Activated naive CD4-positive, alpha-beta T cell treated with anti-CD3 and anti-CD28 coated beads for 36 hours (primary cell): ENCODE measurements at regions not wholly inside any gene's neighbourhood (a gene's known extent, or its start where the extent isn't known, plus 50 kb on each side); places are given as distances from the start of the nearest gene placed in this dataset.

ENCODE experiments used
- CTCF ChIA-PET: fragments of 350-600 bp; sonication (Branson Sonifier 250); formaldehyde crosslinking; loops from one replicate; lab custom pipeline; 2021; ENCODE audit warnings: antibody characterized with exemption; lab: Charles Lee
- DNase-seq: peaks from one replicate; pipeline ENCODE4 v3.0.0-alpha.2; 2020
- H3K27ac Mint-ChIP-seq: one replicate; pipeline ENCODE4 v1.8.0; 2021; ENCODE audit warnings: mild to moderate bottlenecking, mixed read lengths
- H3K27me3 Mint-ChIP-seq: one replicate; pipeline ENCODE4 v1.8.0; 2021; ENCODE audit warnings: low read depth, mixed read lengths
- H3K36me3 Mint-ChIP-seq: one replicate; pipeline ENCODE4 v1.8.0; 2021; ENCODE audit warnings: low read depth, mixed read lengths
- H3K4me1 Mint-ChIP-seq: one replicate; pipeline ENCODE4 v1.8.0; 2021; ENCODE audit warnings: low read depth, mixed read lengths
- H3K4me3 Mint-ChIP-seq: one replicate; pipeline ENCODE4 v1.8.0; 2021; ENCODE audit warnings: mild to moderate bottlenecking, moderate library complexity, mixed read lengths
- H3K9me3 Mint-ChIP-seq: one replicate; pipeline ENCODE4 v1.8.0; 2021; ENCODE audit warnings: mixed read lengths
- intact Hi-C: fragments of 100-400 bp; cut with micrococcal nuclease; formaldehyde crosslinking; loops from one replicate; pipeline ENCODE4 v1.15.1; 2023

DNA sequence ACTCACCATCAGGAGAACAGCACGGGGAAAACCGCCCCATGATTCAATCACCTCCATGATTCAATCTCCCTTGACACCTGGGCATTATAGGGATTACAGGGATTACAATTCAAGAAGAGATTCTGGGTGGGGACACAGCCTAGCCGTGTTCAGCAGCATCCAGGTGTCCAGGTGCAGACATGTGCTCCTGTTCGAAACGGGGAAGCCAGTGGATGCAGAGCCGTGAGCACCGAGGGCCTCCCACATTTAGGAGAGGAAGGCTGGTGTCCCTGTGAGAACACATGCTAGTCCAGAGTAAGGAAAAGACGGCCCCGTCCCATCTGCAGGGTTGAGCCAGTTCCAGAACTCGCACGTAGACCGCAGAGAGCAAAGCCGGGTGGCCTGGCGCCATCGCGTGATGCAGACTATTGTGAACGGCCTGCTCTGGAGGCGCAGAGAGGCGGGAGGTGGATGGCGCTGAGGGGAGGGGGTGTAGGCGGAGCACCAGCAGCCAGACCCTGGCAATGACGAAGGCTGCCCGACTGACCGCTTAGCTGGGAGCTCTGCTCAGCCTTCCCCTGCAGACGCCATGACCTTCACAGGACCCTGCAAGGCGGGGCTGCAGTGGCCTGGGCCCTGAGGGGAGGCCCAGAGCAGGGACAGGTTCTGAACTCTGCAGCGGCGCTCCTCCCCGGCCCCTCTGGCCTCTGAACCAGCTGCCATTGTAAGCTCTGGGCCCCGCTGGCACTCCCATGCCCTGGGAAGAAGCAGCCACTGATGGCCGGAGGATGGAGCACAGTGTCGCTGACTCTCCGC, 141.6 kb upstream of the TCERG1L start:
- H3K4me3 Mint-ChIP-seq = no peak overlapping the region
- intact Hi-C loops = no loop called here
- peaks cover 10% of the 10 kb centered on the region for H3K4me1 Mint-ChIP-seq
- no peak for DNase-seq
- no peaks in the 10 kb centered on the region for H3K9me3 Mint-ChIP-seq
- no peak overlapping the region for H3K27ac Mint-ChIP-seq
- CTCF ChIA-PET = interaction anchor here (0.7 to 1.5 kb wide), 5 partner anchors 10 to 108 kb away, joined by 3 to 6 read pairs (median 4); no protein-coding TSS in a partner anchor
- peaks cover 23% of the 10 kb centered on the region for H3K27me3 Mint-ChIP-seq
- H3K36me3 Mint-ChIP-seq = no peaks in the 10 kb centered on the region

DNA sequence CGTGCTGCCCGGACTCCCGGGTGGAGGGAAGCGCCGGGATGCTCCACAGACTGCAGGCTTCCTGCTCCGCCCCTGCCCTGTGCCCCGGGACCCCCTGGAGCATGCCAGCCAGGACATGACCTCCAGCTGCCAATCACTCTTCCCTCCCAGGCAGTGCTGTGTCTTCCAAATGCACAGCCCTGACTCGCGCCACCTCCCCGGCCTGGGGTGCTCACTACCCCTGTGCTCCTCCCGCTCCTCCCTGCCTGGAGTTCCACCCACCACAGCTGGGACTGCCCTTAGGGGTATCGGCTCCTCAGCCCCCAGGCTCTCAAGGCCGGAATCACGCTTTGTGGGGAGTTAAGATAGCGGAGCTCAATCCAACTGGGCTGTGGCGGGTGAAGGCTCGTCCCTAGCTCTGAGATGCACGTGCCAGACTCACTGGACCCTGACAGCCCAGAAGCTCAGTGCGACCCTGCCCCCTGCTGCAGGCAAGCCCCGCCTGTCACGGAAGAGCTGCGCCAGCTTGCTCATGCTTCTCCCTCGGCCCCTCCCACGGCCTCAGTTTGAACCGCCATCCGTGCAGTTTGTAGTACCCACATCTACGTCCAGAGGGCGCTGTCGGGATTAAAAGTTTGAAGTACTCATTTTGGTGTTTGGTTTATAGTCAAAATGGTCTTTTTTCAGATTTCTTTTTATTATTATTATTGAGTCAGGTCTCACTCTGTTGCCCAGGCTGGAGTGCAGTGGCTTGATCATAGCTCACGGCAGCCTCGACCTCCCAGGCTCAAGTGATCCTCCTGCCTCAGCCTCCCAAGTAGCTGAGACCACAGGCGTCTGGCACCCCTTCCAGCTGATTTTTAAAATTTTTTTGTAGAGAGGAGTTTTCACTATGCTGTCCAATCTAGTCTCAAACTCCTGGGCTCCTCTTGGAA, 142.5 kb upstream of the TCERG1L start:
- Mint-ChIP-seq H3K36me3 (no peaks in the 10 kb centered on the region), H3K27me3 (peaks cover 23% of the 10 kb centered on the region), H3K9me3 (no peaks in the 10 kb centered on the region), H3K27ac (no peak overlapping the region), H3K4me1 (peaks cover 10% of the 10 kb centered on the region), H3K4me3 (peak overlapping the region; percentile 38)
- peak; percentile 91 for DNase-seq
- CTCF ChIA-PET = interaction anchor here (0.6 to 1.5 kb wide), 9 partner anchors 9 to 997 kb away, joined by 3 to 6 read pairs (median 4); no protein-coding TSS in a partner anchor
- intact Hi-C loops = loop anchor here (1.0 kb wide), 2 partner anchors 333 to 421 kb away; no protein-coding TSS in a partner anchor

DNA sequence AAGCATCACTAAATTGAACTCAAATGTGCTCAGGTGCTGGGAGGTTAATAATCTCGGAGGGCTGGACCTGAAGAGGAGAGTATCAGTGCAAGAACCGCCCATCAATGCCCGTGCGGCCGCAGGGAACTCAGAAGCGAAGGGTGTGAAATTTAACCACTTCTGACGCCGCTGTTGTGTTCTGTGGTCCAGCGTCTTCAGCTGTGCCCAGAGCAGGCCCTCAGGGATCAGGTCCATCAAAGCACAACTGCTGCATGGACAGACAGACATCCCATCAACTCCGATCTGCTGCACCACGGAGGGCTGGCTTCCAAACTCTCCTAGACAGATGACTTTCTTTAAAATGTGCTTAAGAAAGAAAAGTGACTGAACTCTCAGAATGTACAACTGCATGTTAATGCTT, 144.9 kb upstream of the TCERG1L start:
- no peak for DNase-seq
- CTCF ChIA-PET = no interaction called here
- Mint-ChIP-seq H3K4me3 (no peak overlapping the region), H3K27ac (no peak overlapping the region), H3K4me1 (peaks cover 10% of the 10 kb centered on the region), H3K36me3 (no peaks in the 10 kb centered on the region), H3K9me3 (no peaks in the 10 kb centered on the region), H3K27me3 (peaks cover 23% of the 10 kb centered on the region)
- intact Hi-C loops = no loop called here

DNA sequence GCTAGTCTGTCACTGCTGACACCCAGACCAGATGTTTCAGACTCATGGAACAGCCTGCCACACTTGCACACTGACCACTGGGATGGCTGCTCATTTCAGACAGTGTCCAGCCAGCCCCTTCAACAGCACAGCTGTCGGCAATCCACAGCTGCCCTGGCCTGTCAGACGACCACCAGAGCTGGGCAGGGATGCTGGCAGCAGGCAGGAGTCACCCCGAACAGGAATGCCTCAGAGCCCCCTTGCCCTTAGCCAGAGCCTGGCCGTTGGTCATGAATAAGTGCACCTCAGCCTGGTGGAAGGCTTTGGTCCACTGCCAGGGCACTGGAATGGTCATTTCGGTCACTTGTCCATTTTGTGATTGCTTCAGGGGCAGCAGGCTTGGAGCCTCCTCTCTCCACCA, 149.6 kb upstream of the TCERG1L start:
- Mint-ChIP-seq H3K27ac (no peak overlapping the region), H3K9me3 (no peaks in the 10 kb centered on the region), H3K4me1 (no peaks in the 10 kb centered on the region), H3K27me3 (no peaks in the 10 kb centered on the region), H3K4me3 (no peak overlapping the region), H3K36me3 (no peaks in the 10 kb centered on the region)
- DNase-seq = no peak
- intact Hi-C loops = no loop called here
- CTCF ChIA-PET = interaction anchor here (0.6 kb wide), 1 partner anchor 179 kb away, joined by 3 read pairs; no protein-coding TSS in a partner anchor

DNA sequence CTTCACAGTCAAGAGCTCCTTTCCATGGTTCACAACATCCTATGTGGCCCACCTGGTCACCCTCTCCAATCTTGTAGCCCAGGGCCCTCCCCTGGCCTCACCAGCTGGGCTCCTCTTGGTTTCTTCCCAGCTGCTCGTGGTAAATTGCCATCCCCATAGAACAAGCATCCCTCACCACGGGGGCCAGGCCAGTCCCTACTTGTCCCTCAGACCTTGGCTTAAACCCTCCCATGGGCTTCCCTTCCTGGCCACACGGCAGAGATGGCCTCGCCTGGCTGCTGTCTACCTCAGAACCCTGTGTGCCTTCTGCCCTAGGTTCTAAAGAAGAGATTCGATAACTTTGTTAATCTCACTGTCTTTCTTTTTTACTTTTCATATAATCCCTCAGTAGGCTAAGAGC, 153.3 kb upstream of the TCERG1L start:
- Mint-ChIP-seq H3K9me3 (no peaks in the 10 kb centered on the region), H3K36me3 (no peaks in the 10 kb centered on the region), H3K27me3 (no peaks in the 10 kb centered on the region), H3K4me1 (no peaks in the 10 kb centered on the region), H3K4me3 (no peak overlapping the region), H3K27ac (no peak overlapping the region)
- intact Hi-C loops = no loop called here
- no peak for DNase-seq
- CTCF ChIA-PET = no interaction called here

DNA sequence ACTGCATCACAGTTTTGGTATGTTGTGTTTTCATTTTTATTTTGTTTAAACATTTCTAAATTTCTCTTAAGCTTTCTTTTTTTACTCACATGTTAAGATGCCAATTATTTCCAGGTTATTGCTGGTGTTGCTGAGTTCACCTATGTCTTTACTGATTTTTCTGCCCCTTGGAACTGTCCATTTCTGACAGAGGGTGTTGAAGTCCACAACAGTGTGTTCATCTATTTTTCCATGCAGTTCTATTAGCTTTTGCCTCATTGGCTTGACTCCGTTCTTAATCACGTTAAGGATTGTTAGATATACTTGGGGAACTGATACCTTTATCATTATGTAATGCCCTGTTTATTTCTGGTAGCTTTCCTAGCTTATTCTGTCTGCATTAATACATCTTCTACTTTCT, 158.0 kb upstream of the TCERG1L start:
- H3K36me3 Mint-ChIP-seq = no peaks in the 10 kb centered on the region
- H3K27ac Mint-ChIP-seq = no peak overlapping the region
- peaks cover 3% of the 10 kb centered on the region for H3K27me3 Mint-ChIP-seq
- intact Hi-C loops = no loop called here
- no peaks in the 10 kb centered on the region for H3K9me3 Mint-ChIP-seq
- DNase-seq = no peak
- no peak overlapping the region for H3K4me3 Mint-ChIP-seq
- CTCF ChIA-PET = interaction anchor here (1.2 kb wide), 1 partner anchor 16 kb away, joined by 3 read pairs; no protein-coding TSS in a partner anchor
- H3K4me1 Mint-ChIP-seq = no peaks in the 10 kb centered on the region

DNA sequence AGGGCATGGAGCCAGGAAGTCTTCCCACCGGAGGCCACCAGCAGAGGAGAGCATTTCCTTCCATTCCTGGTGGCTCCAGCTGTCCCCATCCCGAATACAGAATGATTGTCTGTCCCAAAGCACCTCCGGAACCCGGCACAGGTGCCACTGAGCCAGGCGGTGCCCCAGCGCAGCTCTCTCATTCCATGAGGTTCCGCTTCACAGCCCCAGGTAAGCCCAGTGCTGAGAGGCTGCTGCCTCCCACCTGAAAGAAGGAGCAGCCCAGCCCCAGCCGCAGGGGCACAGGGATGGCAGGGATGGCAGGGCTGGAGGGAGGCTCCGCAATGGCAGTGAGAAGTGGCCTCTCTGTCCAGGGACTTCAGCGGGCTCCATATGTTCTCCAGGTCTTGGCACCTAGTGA, 162.1 kb upstream of the TCERG1L start:
- CTCF ChIA-PET = no interaction called here
- no peak for DNase-seq
- Mint-ChIP-seq H3K36me3 (no peaks in the 10 kb centered on the region), H3K4me1 (no peaks in the 10 kb centered on the region), H3K27ac (no peak overlapping the region), H3K27me3 (peaks cover 3% of the 10 kb centered on the region), H3K9me3 (no peaks in the 10 kb centered on the region), H3K4me3 (no peak overlapping the region)
- intact Hi-C loops = no loop called here

DNA sequence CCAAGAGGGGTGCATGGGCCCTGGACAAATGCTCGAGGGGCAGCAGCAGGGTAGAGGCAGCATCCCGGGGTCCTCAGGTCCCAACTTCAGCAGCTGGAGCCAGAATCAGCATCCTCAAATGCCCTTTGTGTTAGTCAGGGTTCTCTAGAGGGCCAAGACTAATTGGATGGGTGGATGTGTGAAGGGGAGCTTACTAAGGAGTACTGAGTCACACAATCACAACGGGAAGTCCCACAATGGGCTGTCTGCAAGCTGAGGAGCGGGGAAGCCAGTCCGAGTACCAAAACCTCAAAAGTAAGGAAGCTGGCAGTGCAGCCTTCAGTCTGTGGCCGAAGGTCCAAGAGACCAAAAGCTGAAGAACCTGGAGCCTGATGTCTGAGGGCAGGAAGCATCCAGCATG, 162.9 kb upstream of the TCERG1L start:
- peaks cover 3% of the 10 kb centered on the region for H3K27me3 Mint-ChIP-seq
- CTCF ChIA-PET = interaction anchor here (1.6 kb wide), 1 partner anchor 20 kb away, joined by 3 read pairs; no protein-coding TSS in a partner anchor
- no peaks in the 10 kb centered on the region for H3K9me3 Mint-ChIP-seq
- H3K4me1 Mint-ChIP-seq = no peaks in the 10 kb centered on the region
- no peak overlapping the region for H3K27ac Mint-ChIP-seq
- intact Hi-C loops = no loop called here
- no peak for DNase-seq
- H3K4me3 Mint-ChIP-seq = no peak overlapping the region
- H3K36me3 Mint-ChIP-seq = no peaks in the 10 kb centered on the region

DNA sequence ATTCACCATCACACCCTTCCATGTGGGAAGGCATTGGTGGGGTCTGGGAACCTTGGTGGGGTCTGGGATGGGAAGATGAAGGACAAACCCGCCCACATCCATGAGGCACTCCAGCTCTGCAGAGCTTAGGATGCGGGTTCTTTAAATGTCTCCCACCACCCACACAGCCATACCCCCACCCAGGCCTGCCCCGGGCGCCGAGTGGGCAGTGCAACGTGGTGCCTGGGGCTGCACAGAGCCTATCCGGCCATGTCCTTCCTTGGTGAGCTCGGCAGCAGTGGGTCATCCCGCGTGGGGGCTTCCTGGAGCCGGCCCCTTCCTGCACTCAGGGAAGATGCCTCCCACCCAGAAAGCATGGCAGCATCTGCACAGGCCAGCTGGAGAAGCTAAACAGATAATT, 163.5 kb upstream of the TCERG1L start:
- peaks cover 3% of the 10 kb centered on the region for H3K27me3 Mint-ChIP-seq
- CTCF ChIA-PET = interaction anchor here (1.6 kb wide), 1 partner anchor 21 kb away, joined by 3 read pairs; no protein-coding TSS in a partner anchor
- no peak overlapping the region for H3K27ac Mint-ChIP-seq
- DNase-seq = no peak
- no peak overlapping the region for H3K4me3 Mint-ChIP-seq
- H3K4me1 Mint-ChIP-seq = no peaks in the 10 kb centered on the region
- intact Hi-C loops = no loop called here
- no peaks in the 10 kb centered on the region for H3K36me3 Mint-ChIP-seq
- no peaks in the 10 kb centered on the region for H3K9me3 Mint-ChIP-seq

DNA sequence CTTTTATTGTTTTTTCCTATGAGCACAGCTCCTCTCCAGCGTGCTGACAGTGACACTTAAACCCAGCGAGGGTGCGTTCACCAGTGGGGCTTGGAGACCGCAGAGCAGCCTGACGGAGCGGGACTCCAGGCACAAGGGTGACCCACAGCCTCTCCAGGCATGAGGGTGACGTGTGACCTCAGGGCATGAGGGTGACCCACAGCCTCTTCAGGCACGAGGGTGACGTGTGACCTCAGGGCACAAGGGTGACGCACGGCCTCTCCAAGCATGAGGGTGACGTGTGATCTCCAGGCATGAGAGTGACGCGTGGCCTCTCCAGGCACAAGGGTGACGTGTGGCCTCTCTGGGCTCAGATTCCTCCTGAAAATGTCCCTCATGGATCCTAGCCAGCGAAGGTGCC, 164.3 kb upstream of the TCERG1L start:
- no peak for DNase-seq
- intact Hi-C loops = no loop called here

DNA sequence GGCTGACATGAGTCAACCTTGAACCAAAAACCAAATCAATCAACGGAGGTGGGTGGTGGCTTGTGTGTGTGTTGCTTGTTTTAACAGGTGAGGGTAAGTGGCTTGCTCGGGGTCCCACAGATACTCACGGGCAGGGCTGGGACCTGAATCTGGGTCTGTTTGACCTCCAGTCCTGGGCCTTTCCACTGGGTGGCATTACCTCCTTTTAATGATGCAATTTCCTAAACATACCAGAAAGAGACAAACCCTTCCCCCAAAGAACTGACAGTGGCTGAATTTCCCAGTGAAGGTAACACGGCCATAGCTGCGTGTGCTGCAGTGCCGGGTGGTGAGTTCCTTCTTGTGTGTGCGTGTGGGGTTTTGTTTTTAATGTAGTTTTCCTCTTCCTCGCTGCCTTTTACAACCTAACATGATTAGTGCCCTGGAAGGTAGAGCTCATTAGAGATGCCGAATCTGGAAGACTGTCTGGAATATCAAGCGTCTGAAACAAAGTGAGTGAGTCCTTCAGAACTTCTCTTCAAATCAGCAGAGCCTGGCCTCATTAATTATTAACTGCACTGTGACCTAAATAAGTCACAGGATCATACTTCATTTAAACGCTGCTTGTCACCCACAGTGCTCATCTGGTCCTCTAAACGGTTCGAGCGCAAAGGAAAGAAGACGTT, 166.1 kb upstream of the TCERG1L start:
- Mint-ChIP-seq H3K4me3 (no peak overlapping the region), H3K36me3 (no peaks in the 10 kb centered on the region), H3K9me3 (no peaks in the 10 kb centered on the region), H3K27me3 (no peaks in the 10 kb centered on the region), H3K4me1 (no peaks in the 10 kb centered on the region), H3K27ac (no peak overlapping the region)
- CTCF ChIA-PET = no interaction called here
- intact Hi-C loops = no loop called here
- no peak for DNase-seq

More for the DNA sequence above, 164.3 kb upstream of the TCERG1L start:
- CTCF ChIA-PET = interaction anchor here (1.6 kb wide), 1 partner anchor 22 kb away, joined by 3 read pairs; no protein-coding TSS in a partner anchor
- Mint-ChIP-seq H3K36me3 (no peaks in the 10 kb centered on the region), H3K4me1 (no peaks in the 10 kb centered on the region), H3K27me3 (peaks cover 3% of the 10 kb centered on the region), H3K27ac (no peak overlapping the region), H3K9me3 (no peaks in the 10 kb centered on the region), H3K4me3 (no peak overlapping the region)
